RPMI8226 (cell line): ENCODE measurements at regions not wholly inside any gene's neighbourhood (a gene's known extent, or its start where the extent isn't known, plus 50 kb on each side); places are given as distances from the start of the nearest gene placed in this dataset.
"Not testable (repeated sequence)": the region's sequence is repeated elsewhere in the genome, so short reads cannot be mapped to it uniquely, and the experiment has no call there.

Experiments
- DNase-seq: peaks from one replicate; pipeline ENCODE4 v3.0.0-alpha.2; 2015

- DNase-seq = no peak
These were observed 50.0 kb upstream of the ABLIM1 start for GRCh38 chr10:114708084-114708483.

GRCh38 chr10:114708717-114709335 is 50.8 kb upstream of the ABLIM1 start:
- no peak for DNase-seq

GRCh38 chr10:114709984-114710383 is 51.9 kb upstream of the ABLIM1 start:
- DNase-seq = no peak

GRCh38 chr10:114711176-114711868 is 53.2 kb upstream of the ABLIM1 start:
- DNase-seq = no peak

GRCh38 chr10:114711869-114712250 is 53.8 kb upstream of the ABLIM1 start:
- DNase-seq = no peak

- no peak for DNase-seq
These were observed 55.5 kb upstream of the ABLIM1 start for GRCh38 chr10:114713525-114714090.

- no peak for DNase-seq
These were observed 56.2 kb upstream of the ABLIM1 start for GRCh38 chr10:114714281-114714741.

- no peak for DNase-seq
These were observed 57.1 kb upstream of the ABLIM1 start for GRCh38 chr10:114715171-114715670.

GRCh38 chr10:114716811-114717404 is 58.8 kb upstream of the ABLIM1 start:
- no peak for DNase-seq

- DNase-seq = not testable (repeated sequence)
These were observed 59.8 kb upstream of the ABLIM1 start for GRCh38 chr10:114717881-114718280.

- no peak for DNase-seq
These were observed 60.3 kb upstream of the ABLIM1 start for GRCh38 chr10:114718374-114718773.

- no peak for DNase-seq
These were observed 61.2 kb upstream of the ABLIM1 start for GRCh38 chr10:114719311-114719710.

GRCh38 chr10:114720023-114720422 is 61.9 kb upstream of the ABLIM1 start:
- DNase-seq = not testable (repeated sequence)

- DNase-seq = no peak
These were observed 62.7 kb upstream of the ABLIM1 start for GRCh38 chr10:114720685-114721278.

GRCh38 chr10:114722136-114722535 is 64.1 kb upstream of the ABLIM1 start:
- not testable (repeated sequence) for DNase-seq

- no peak for DNase-seq
These were observed 65.3 kb upstream of the ABLIM1 start for GRCh38 chr10:114723361-114723760.

- no peak for DNase-seq
These were observed 66.1 kb upstream of the ABLIM1 start for GRCh38 chr10:114723991-114724715.

- DNase-seq = no peak
These were observed 66.6 kb upstream of the ABLIM1 start for GRCh38 chr10:114724716-114725106.

GRCh38 chr10:114726820-114727271 is 68.8 kb upstream of the ABLIM1 start:
- no peak for DNase-seq

- DNase-seq = no peak
These were observed 70.2 kb upstream of the ABLIM1 start for GRCh38 chr10:114728325-114728724.

GRCh38 chr10:114729103-114729659 is 71.1 kb upstream of the ABLIM1 start:
- DNase-seq = no peak

GRCh38 chr10:114730291-114730690 is 72.2 kb upstream of the ABLIM1 start:
- no peak for DNase-seq
